HepG2 (cell line): ENCODE measurements at regions not wholly inside any gene's neighbourhood (a gene's known extent, or its start where the extent isn't known, plus 50 kb on each side); places are given as distances from the start of the nearest gene placed in this dataset.

Source experiments
- BCLAF1 ChIP-seq: fragments of 450-650 bp; IDR thresholded peaks from 2 replicates; pipeline ENCODE4 v1.6.1; 2017; ENCODE audit warnings: mild to moderate bottlenecking
- KDM5A ChIP-seq: fragments of 200-600 bp; sonication (generic); IDR thresholded peaks from 2 replicates; pipeline ENCODE4 v1.7.0; 2018; ENCODE audit warnings: antibody characterized with exemption, mild to moderate bottlenecking, low read length, borderline replicate concordance
- NFIC ChIP-seq: IDR thresholded peaks from 2 replicates; pipeline ENCODE4 v1.6.1; 2012; ENCODE audit warnings: mild to moderate bottlenecking, low read length, inconsistent platforms
- POLR2A ChIP-seq, 2 experiments: IDR thresholded peaks; 2 replicates each; pipeline ENCODE4 v1.6.1; 2011; ENCODE audit warnings: low read depth in 2 of 2, low read length in 2 of 2, mild to moderate bottlenecking in 1 of 2, moderate library complexity in 1 of 2; ENCODE audit not compliant: insufficient read depth in 1 of 2
- RFXAP ChIP-seq: sonication (generic); formaldehyde crosslinking; IDR thresholded peaks from 2 replicates; pipeline ENCODE4 v1.4.0; 2020; ENCODE audit warnings: missing genetic modification reagents, borderline replicate concordance
- ZBTB33 ChIP-seq: sonication (generic); formaldehyde crosslinking; IDR thresholded peaks from 2 replicates; pipeline ENCODE4 v1.4.0; 2020; ENCODE audit warnings: missing genetic modification reagents
- ZFP36 ChIP-seq: fragments of 150-350 bp; IDR thresholded peaks from 2 replicates; pipeline ENCODE4 v1.6.1; 2018; ENCODE audit warnings: borderline replicate concordance, low read length, low read depth; ENCODE audit not compliant: partially characterized antibody
- ZNF317 ChIP-seq: sonication (generic); formaldehyde crosslinking; IDR thresholded peaks from 2 replicates; pipeline ENCODE4 v1.5.0; 2020; ENCODE audit warnings: mild to moderate bottlenecking, missing genetic modification reagents

- no peak for TF ChIP-seq ZBTB33 (CRISPR knock-in tag)
- no peak for TF ChIP-seq ZFP36
- TF ChIP-seq KDM5A, result no peak
- TF ChIP-seq BCLAF1, result no peak
- no peak for TF ChIP-seq POLR2A (IDR thresholded peaks at IDR 0.05; ENCODE audit: insufficient read depth in 1 of 2, low read depth in 2 of 2, low read length in 2 of 2)
- TF ChIP-seq ZNF317 (CRISPR knock-in tag), result no peak
- TF ChIP-seq RFXAP, result no peak
- no peak for TF ChIP-seq NFIC
Observed at GRCh38 chr12:91852634-91853033, 293.0 kb downstream of the BTG1 start.
